Islet precursor cell (in vitro differentiated cells): ENCODE measurements at regions not wholly inside any gene's neighbourhood (a gene's known extent, or its start where the extent isn't known, plus 50 kb on each side); places are given as distances from the start of the nearest gene placed in this dataset.

ENCODE experiments used
- DNase-seq: peaks from one replicate; pipeline ENCODE4 v3.0.0-alpha.2; 2018

- DNase-seq: no peak
Observed at GRCh38 chr4:10201381-10202223, 85.0 kb upstream of the WDR1 start.

GRCh38 chr4:10200869-10201268, 84.3 kb upstream of the WDR1 start:
- no peak for DNase-seq

- DNase-seq: no peak
Observed at GRCh38 chr4:10198365-10198764, 81.8 kb upstream of the WDR1 start.

- no peak for DNase-seq
Observed at GRCh38 chr4:10197952-10198351, 81.4 kb upstream of the WDR1 start.

DNA sequence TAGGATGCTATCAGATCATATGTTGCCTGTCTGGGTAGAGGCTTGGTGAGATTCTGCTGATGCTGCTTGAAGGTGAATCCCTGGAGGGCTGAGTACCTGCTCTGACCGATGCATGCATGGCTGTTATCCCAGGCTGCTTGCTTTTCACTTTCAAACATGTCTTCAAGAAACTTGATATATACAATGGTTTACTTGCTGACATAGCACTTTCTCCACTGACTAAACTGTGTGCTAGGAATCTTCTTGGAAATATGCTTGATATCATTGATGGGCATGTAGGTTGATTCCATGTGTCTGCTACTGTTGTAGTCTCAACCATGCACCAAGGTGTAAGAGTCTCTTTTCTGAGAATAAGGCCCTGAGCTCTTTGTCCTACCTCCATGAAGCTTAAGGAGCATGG, 79.6 kb upstream of the WDR1 start:
- no peak for DNase-seq

DNA sequence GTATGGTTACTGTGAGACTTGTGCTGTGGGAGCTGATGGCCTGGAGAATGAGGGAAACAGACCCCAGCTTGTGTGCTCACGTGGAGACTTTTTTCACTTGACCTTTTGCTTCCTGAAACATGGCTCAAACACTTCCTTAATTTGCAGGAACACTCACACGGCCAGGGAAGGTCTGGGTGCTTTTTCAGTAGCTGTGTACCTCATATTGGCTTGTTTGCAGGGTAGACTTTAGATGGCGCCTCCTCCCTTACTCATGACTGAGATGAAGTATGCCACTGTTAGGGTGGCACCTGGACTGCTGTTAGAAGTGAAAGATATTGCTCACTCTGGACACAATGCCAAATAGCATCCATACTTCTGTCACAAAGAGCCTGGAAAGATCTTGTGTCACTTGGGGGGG, 75.7 kb upstream of the WDR1 start:
- no peak for DNase-seq

- DNase-seq: no peak
Observed at GRCh38 chr4:10188400-10189004, 71.9 kb upstream of the WDR1 start.

DNA sequence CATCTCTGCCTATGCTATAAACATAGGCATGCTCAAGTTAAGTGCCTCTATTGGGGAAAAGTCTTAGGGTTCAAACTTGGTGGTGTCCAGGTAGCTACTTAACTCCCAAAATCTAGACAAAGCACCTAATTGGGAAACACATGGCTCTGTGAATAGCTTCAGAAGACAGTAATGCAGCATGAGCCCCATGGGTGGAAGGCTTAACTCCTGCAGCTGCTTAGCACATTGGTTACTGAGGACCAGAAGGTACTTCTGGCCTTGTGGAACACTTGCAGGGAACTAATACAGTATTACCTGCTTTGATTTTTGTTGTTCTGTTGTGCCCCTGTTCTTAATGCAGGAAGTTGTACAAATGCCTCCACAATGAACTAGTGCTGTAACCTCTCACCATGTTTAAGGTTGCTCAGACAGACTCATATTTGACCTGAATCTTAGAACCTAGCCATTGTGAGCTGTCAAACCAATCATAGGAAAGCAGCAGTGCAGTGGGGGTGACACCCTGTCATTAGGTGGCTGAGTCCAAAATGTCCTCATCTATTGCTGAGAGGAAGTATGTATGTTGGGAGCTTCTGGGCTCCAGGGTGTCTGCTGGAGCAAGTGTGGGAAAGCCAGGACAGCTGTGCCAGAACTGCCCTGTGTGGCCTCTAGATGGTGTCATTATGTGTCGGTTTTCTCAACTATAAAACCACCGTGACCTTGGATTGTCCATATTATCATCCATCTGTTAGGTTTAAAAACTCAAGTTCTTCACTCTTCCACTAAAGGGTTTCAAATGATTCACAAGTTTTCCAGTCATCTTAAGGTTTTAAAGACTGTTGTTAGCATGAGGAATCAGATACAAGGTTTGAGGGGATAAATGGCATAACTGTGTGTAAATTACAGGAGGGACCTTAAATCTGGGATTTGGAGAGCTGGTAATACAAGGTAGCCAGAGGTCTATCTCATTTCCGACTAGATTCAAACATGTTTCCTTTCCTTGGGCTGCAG, 69.9 kb upstream of the WDR1 start:
- DNase-seq: no peak

DNA sequence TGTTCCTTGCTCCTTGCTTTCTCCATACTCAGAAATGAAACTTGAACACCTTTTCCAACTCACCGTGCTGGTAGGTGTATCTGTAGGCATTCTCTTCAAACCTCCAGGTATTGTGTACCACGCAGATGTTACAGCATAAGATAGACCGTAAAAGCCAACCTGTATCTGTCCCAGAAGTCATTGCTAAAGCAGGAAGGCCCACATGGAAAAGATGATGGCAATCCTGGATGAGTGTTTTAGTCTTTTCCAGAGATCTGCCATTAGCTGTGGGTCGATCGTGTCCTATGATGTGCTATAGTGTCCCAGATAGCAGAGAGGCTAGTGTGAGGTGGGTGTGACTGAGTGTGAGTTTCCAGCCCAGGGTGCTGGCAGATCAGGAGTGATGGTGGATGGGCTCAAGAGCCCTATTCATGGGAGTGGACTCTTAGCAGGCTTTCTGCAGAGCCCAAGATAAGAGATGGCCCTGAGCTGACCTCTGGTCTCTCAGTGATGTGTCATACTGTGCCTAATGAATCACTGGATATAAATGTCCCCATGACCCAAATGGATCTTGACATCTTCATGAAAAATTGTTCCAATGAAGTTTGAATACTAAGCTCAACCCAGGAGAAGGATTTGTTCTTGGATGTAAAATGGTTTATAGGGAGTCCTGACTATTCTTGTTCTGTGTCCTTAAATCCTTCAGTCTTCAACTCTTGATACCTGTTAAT, 69.1 kb upstream of the WDR1 start:
- DNase-seq: no peak

- DNase-seq: no peak
Observed at GRCh38 chr4:10184501-10184938, 67.9 kb upstream of the WDR1 start.

- no peak for DNase-seq
Observed at GRCh38 chr4:10184041-10184440, 67.4 kb upstream of the WDR1 start.

- DNase-seq: no peak
Observed at GRCh38 chr4:10183462-10183861, 66.9 kb upstream of the WDR1 start.

- DNase-seq: no peak
Observed at GRCh38 chr4:10182446-10183424, 66.1 kb upstream of the WDR1 start.

DNA sequence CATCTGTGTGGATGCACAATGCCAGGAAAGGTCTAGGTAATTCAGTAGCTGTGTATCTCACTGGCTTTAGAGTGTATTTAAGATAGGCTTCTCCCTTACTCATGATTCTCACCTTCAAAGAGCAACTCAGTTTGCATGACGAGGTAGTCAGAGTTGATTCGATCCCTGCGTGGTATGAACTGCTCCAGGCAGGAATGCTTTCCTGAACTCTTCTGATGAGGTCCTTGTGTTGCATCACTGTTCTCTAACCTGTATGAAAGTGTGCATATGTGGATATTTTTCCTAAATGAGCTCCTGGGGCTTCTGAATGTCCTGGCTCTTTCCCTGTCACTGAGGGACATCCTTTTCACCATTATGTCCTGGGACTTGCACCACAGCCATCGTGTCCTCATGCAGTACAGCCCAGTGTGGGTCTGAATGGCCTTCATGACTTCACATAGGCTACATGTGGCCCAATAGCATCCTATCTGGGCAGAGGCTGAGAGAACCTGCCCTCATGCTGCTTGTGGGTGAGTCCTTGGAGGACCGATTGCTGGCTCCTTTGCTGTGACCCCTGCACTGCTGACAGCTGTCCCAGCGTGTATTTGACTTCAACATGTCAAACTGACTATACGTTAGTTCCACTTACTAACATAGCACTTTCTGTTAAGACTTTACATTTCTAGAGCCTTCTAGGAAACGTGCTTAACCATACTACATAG, 65.3 kb upstream of the WDR1 start:
- no peak for DNase-seq

GRCh38 chr4:10180927-10181744, 64.5 kb upstream of the WDR1 start:
- no peak for DNase-seq

DNA sequence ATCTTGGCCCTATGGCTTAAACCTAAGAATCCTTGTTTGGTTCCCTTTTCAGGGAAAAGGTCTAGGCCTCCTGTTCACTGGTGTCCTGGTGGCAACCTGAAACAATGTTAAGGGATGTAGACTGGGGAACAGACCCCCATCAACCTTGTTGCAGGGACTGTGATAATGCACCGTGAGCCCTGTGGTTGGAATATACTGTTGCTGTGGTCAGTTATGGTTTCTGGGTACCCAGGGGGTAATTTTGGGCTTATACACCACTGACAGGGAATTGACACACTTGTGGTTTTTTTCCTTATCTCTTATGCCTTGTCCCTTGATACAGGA, 64.0 kb upstream of the WDR1 start:
- DNase-seq: no peak

- DNase-seq: no peak
Observed at GRCh38 chr4:10179957-10180602, 63.5 kb upstream of the WDR1 start.

GRCh38 chr4:10178763-10179162, 62.2 kb upstream of the WDR1 start:
- DNase-seq: no peak

DNA sequence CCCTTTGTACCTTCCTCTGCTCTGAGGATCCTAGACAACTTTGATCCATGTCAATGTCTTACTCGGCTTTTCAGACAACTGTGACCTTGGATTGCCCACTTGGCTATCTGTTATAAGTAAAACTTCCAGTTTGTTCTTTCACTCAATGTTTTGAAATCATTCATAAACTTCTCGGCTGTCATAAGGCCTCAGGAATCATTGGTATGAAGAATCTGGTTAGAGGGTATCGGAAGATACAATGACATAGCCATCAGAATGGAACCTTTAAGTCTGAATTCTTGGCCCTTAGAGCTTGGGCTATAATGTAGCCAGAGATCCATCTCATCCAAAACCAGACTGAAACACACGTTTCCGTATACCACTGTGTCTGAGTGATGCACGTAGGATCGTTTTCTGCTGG, 59.0 kb upstream of the WDR1 start:
- DNase-seq: no peak
